ENCODE measurements at regions not wholly inside any gene's neighbourhood (a gene's known extent, or its start where the extent isn't known, plus 50 kb on each side); places are given as distances from the start of the nearest gene placed in this dataset.

- no peak for DNase-seq (ENCODE audit: low read depth)
- TF ChIP-seq, protein P1, sequence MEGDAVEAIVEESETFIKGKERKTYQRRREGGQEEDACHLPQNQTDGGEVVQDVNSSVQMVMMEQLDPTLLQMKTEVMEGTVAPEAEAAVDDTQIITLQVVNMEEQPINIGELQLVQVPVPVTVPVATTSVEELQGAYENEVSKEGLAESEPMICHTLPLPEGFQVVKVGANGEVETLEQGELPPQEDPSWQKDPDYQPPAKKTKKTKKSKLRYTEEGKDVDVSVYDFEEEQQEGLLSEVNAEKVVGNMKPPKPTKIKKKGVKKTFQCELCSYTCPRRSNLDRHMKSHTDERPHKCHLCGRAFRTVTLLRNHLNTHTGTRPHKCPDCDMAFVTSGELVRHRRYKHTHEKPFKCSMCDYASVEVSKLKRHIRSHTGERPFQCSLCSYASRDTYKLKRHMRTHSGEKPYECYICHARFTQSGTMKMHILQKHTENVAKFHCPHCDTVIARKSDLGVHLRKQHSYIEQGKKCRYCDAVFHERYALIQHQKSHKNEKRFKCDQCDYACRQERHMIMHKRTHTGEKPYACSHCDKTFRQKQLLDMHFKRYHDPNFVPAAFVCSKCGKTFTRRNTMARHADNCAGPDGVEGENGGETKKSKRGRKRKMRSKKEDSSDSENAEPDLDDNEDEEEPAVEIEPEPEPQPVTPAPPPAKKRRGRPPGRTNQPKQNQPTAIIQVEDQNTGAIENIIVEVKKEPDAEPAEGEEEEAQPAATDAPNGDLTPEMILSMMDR (conservative IDR thresholded peaks at IDR 0.05; ENCODE audit: low read depth, low read length): no peak
- no peak overlapping the region for H3K4me3 ChIP-seq (ENCODE audit: low read length)
Observed at GRCh38 chr14:28656704-28657255, 109.8 kb upstream of the FOXG1 start.

GRCh38 chr14:28661171-28661772 is 105.3 kb upstream of the FOXG1 start:
- peak; percentile 61 for DNase-seq (ENCODE audit: low read depth)
- TF ChIP-seq, protein P1 (conservative IDR thresholded peaks at IDR 0.05; ENCODE audit: low read depth, low read length): no peak
- H3K4me3 ChIP-seq (ENCODE audit: low read length): no peak overlapping the region

GRCh38 chr14:28666961-28667360 is 99.6 kb upstream of the FOXG1 start:
- DNase-seq (ENCODE audit: low read depth): no peak
- H3K4me3 ChIP-seq (ENCODE audit: low read length): no peak overlapping the region
- TF ChIP-seq, protein P1 (conservative IDR thresholded peaks at IDR 0.05; ENCODE audit: low read depth, low read length): no peak

DNA sequence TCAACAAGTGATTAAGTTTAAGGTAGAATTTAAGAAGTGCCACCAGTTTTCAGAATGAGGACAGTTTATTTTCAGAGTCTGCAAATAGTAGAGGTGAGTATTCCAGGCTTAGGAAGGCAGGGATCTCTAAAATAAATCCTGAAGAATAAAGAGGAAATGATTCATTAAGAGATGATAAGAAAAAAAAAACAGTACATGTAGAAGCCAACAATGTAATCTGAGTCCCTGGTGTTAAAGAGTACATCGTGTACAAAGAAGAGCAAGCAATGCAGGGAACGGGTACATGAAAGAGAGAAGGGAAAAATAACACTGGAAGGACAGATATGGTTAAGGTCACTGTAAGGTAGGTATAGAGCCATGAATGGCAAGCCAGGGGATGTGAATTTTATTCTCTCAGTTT is 95.2 kb upstream of the FOXG1 start:
- H3K4me3 ChIP-seq (ENCODE audit: low read length): no peak overlapping the region
- TF ChIP-seq, protein P1 (conservative IDR thresholded peaks at IDR 0.05; ENCODE audit: low read depth, low read length): no peak
- no peak for DNase-seq (ENCODE audit: low read depth)

DNA sequence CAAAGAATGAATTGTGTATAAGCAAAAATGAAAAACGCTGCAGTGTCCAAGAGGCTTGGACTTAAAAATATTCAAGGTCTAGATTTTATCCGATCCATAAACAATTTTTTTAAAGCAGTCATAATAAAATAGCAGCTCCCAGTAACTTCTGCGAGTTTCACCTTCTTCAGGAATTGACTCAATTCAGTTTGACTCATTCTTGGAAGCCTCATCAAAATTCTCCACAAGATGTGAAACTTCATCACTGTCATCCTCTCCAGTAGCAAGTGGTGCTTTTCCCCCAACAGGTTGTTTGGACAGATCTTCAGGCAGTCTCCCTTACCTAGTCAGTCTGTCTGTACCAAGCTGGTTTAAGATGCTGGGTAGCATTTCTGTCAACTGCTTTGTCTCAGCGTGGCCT is 93.5 kb upstream of the FOXG1 start:
- TF ChIP-seq, protein P1 (conservative IDR thresholded peaks at IDR 0.05; ENCODE audit: low read depth, low read length): no peak
- H3K4me3 ChIP-seq (ENCODE audit: low read length): no peak overlapping the region
- DNase-seq (ENCODE audit: low read depth): no peak

DNA sequence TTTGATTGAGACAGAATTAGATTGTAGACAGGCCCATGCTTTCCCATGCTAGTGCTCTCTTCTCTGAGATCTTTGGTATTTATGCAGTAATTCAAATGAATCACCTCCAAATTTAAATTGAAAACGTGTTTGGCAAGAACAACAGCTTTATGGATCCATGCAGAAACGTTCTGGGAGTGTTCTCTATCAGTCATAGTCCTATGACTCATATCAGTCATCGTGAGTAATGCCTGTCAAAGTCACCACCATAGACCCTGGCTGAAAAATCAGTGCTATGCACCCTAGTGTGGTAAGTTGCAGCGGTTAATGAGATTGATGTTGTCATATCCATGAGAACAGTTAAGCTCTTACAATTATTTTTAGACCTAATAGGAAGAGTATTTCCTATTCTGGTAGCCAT is 90.1 kb upstream of the FOXG1 start:
- no peak overlapping the region for H3K4me3 ChIP-seq (ENCODE audit: low read length)
- DNase-seq (ENCODE audit: low read depth): peak; percentile 62
- TF ChIP-seq, protein P1 (conservative IDR thresholded peaks at IDR 0.05; ENCODE audit: low read depth, low read length): no peak

DNA sequence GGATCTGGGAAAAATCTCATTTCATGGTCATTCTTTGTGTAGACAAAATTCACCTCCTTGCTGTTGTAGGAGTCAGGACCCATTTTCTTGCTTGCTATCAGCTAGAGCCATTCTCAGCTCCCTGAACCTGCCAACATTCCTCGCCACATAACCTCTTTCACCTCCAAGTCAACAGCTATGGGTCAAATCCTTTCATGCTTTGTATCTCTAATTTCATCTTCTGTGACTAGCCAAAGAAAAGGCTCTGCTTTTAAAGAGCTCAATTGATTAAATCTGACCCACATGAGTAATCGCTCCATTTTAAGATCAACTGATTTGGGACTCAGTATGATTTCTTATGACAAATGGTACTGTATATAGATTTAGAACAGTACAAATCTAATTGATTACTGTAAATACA is 89.2 kb upstream of the FOXG1 start:
- TF ChIP-seq, protein P1 (conservative IDR thresholded peaks at IDR 0.05; ENCODE audit: low read depth, low read length): no peak
- no peak overlapping the region for H3K4me3 ChIP-seq (ENCODE audit: low read length)
- no peak for DNase-seq (ENCODE audit: low read depth)
